Smooth muscle cell (in vitro differentiated cells): ENCODE measurements at regions not wholly inside any gene's neighbourhood (a gene's known extent, or its start where the extent isn't known, plus 50 kb on each side); places are given as distances from the start of the nearest gene placed in this dataset.

ENCODE experiments used
- DNase-seq: peaks from one replicate; lab custom pipeline; 2025; ENCODE audit not compliant: unreplicated experiment; lab: John Stamatoyannopoulos, UW
- H2AFZ ChIP-seq: fragments of 200-600 bp; sonication (generic); 2 replicates; pipeline ENCODE4 v1.6.0; 2016; ENCODE audit warnings: antibody characterized with exemption, low read depth, mild to moderate bottlenecking
- H3F3A ChIP-seq: fragments of 200-600 bp; sonication (generic); 2 replicates; pipeline ENCODE4 v1.6.0; 2017; ENCODE audit warnings: antibody characterized with exemption, low read depth
- H3K27ac ChIP-seq: fragments of 200-600 bp; sonication (generic); 2 replicates; pipeline ENCODE4 v1.5.1; 2016; ENCODE audit warnings: low read depth, mild to moderate bottlenecking
- H3K27me3 ChIP-seq: fragments of 200-600 bp; sonication (generic); 2 replicates; pipeline ENCODE4 v1.6.1; 2016; ENCODE audit warnings: low read depth, mild to moderate bottlenecking
- H3K36me3 ChIP-seq: fragments of 200-600 bp; sonication (generic); 2 replicates; pipeline ENCODE4 v1.5.1; 2016; ENCODE audit warnings: low read depth
- H3K4me1 ChIP-seq: fragments of 200-600 bp; sonication (generic); 2 replicates; pipeline ENCODE4 v1.5.1; 2016; ENCODE audit warnings: low read depth
- H3K4me2 ChIP-seq: fragments of 200-600 bp; sonication (generic); 2 replicates; pipeline ENCODE4 v1.6.0; 2016; ENCODE audit warnings: mild to moderate bottlenecking
- H3K4me3 ChIP-seq: fragments of 200-600 bp; sonication (generic); 2 replicates; pipeline ENCODE4 v1.5.1; 2016; ENCODE audit warnings: mild to moderate bottlenecking
- H3K79me2 ChIP-seq: fragments of 200-600 bp; sonication (generic); 2 replicates; pipeline ENCODE4 v1.6.0; 2016; ENCODE audit warnings: low read depth, mild to moderate bottlenecking
- H3K9ac ChIP-seq: fragments of 200-600 bp; sonication (generic); 2 replicates; pipeline ENCODE4 v1.6.0; 2016; ENCODE audit warnings: low read depth
- H3K9me3 ChIP-seq: fragments of 200-600 bp; sonication (generic); replicated peaks from 2 replicates; pipeline ENCODE4 v1.5.1; 2016; ENCODE audit warnings: low read depth
- H4K20me1 ChIP-seq: fragments of 200-600 bp; sonication (generic); 2 replicates; pipeline ENCODE4 v1.6.0; 2016; ENCODE audit warnings: low read depth
- WGBS: methylation state at CpG from one replicate; pipeline ENCODE4 v1.1.7; 2016; ENCODE audit warnings: low lambda C conversion rate; 5-methylcytosine and 5-hydroxymethylcytosine counted together
- TF ChIP-seq, protein P1 (sequence below): fragments of 200-600 bp; sonication (generic); IDR thresholded peaks from 2 replicates; pipeline ENCODE4 v1.5.1; 2017; ENCODE audit warnings: borderline replicate concordance, mild to moderate bottlenecking, antibody characterized with exemption; ENCODE audit not compliant: insufficient read depth, poor library complexity, severe bottlenecking

DNA sequence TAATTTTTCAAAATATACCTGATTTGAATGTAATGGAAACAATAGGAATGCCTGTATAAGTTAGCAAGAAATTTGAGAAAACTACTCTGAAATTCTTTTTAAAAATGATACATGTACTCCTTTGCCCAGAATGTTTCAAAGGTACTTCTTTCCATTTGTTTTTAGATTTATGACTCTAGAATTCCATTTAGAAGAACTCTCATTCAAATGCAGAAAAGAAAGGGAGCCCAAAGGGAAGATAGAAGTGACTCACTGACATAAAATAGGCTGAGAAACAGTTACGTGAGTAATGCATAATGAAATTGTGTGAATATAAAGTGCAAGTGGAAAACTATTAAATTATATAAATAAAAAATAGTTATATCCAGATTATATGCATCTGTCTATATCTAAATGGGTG, 926.3 kb downstream of the TAF11L14 start:
- Histone ChIP-seq H3K4me1 (no peaks in the 10 kb centered on the region), H3K4me2 (no peak overlapping the region), H3K4me3 (no peak overlapping the region), H3K9me3 (no peaks in the 10 kb centered on the region), H2AFZ (no peak overlapping the region), H3K9ac (no peak overlapping the region), H3F3A (no peaks in the 10 kb centered on the region), H3K27me3 (no peaks in the 10 kb centered on the region), H3K27ac (no peak overlapping the region), H4K20me1 (no peaks in the 10 kb centered on the region), H3K79me2 (no peaks in the 10 kb centered on the region), H3K36me3 (no peaks in the 10 kb centered on the region)
- TF ChIP-seq, protein P1, sequence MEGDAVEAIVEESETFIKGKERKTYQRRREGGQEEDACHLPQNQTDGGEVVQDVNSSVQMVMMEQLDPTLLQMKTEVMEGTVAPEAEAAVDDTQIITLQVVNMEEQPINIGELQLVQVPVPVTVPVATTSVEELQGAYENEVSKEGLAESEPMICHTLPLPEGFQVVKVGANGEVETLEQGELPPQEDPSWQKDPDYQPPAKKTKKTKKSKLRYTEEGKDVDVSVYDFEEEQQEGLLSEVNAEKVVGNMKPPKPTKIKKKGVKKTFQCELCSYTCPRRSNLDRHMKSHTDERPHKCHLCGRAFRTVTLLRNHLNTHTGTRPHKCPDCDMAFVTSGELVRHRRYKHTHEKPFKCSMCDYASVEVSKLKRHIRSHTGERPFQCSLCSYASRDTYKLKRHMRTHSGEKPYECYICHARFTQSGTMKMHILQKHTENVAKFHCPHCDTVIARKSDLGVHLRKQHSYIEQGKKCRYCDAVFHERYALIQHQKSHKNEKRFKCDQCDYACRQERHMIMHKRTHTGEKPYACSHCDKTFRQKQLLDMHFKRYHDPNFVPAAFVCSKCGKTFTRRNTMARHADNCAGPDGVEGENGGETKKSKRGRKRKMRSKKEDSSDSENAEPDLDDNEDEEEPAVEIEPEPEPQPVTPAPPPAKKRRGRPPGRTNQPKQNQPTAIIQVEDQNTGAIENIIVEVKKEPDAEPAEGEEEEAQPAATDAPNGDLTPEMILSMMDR = no peak
- DNase-seq = no peak
- WGBS = 92% methylated on average over 1 of the region's 1 CpG

DNA sequence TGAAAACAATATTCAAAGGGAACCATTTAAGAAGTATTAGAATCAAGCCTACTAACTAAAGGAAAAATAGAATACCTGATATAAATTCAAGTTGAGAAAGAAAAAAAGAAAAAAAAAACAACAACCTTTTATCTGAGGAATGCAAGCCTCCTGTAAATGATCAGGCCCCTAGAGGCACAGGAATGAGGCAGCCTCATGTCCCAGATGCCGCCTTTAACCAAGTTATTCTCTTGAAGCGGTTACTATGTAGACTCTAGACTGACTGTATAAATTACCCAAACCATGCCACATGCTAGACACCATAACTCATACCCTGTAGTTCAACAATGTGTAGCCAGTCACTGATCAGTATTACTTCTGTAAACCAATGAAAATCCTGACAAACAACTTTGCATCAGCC, 929.6 kb downstream of the TAF11L14 start:
- no peaks in the 10 kb centered on the region for H4K20me1 ChIP-seq
- no peak for DNase-seq
- H3F3A ChIP-seq = no peaks in the 10 kb centered on the region
- 84% methylated on average over 2 of the region's 2 CpGs for WGBS
- H3K27me3 ChIP-seq = no peaks in the 10 kb centered on the region
- no peak overlapping the region for H3K27ac ChIP-seq
- no peaks in the 10 kb centered on the region for H3K79me2 ChIP-seq
- H3K4me2 ChIP-seq = no peak overlapping the region
- no peak overlapping the region for H2AFZ ChIP-seq
- H3K9ac ChIP-seq = no peak overlapping the region
- no peaks in the 10 kb centered on the region for H3K36me3 ChIP-seq
- TF ChIP-seq, protein P1 = no peak
- no peaks in the 10 kb centered on the region for H3K4me1 ChIP-seq
- H3K9me3 ChIP-seq = no peaks in the 10 kb centered on the region
- H3K4me3 ChIP-seq = no peak overlapping the region

- TF ChIP-seq, protein P1 = no peak
- no peaks in the 10 kb centered on the region for H3K9me3 ChIP-seq
- no peaks in the 10 kb centered on the region for H3F3A ChIP-seq
- H3K9ac ChIP-seq = no peak overlapping the region
- no peak overlapping the region for H3K27ac ChIP-seq
- H3K27me3 ChIP-seq = no peaks in the 10 kb centered on the region
- DNase-seq = no peak
- H3K79me2 ChIP-seq = no peaks in the 10 kb centered on the region
- H3K4me2 ChIP-seq = no peak overlapping the region
- H2AFZ ChIP-seq = no peak overlapping the region
- no peaks in the 10 kb centered on the region for H3K36me3 ChIP-seq
- H3K4me3 ChIP-seq = no peak overlapping the region
- no peaks in the 10 kb centered on the region for H3K4me1 ChIP-seq
- H4K20me1 ChIP-seq = no peaks in the 10 kb centered on the region
Measured at GRCh38 chr5:18566671-18567070, 932.4 kb downstream of the TAF11L14 start.

DNA sequence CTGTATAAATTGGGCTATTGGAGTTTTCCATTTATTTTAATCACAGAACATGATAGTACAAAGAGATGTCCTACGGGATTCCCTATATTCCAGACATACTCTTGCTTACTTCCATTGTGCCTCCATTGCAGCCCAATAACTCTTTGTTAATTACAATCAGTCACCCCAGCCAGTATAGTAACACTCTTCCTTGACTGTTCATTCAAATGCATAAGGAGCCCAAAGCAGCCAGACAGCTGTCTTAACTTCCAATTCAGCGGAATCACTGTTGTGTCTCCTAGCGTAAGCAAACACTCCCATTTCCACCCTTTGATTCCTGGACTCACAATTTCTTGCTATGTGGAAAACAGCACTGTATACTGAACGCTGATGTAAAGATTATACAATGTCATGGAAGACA, 942.3 kb downstream of the TAF11L14 start:
- Histone ChIP-seq H3K4me2 (no peak overlapping the region), H3K27me3 (no peaks in the 10 kb centered on the region), H4K20me1 (no peaks in the 10 kb centered on the region), H3K4me3 (no peak overlapping the region), H2AFZ (no peak overlapping the region), H3F3A (no peaks in the 10 kb centered on the region), H3K9me3 (no peaks in the 10 kb centered on the region), H3K79me2 (no peaks in the 10 kb centered on the region), H3K27ac (no peak overlapping the region), H3K36me3 (no peaks in the 10 kb centered on the region), H3K4me1 (no peaks in the 10 kb centered on the region), H3K9ac (no peak overlapping the region)
- TF ChIP-seq, protein P1 = no peak
- no peak for DNase-seq
- 83% methylated on average over 4 of the region's 4 CpGs for WGBS
